HG03135 (cell line): ENCODE measurements at regions not wholly inside any gene's neighbourhood (a gene's known extent, or its start where the extent isn't known, plus 50 kb on each side); places are given as distances from the start of the nearest gene placed in this dataset.
"Not testable (repeated sequence)": the region's sequence is repeated elsewhere in the genome, so short reads cannot be mapped to it uniquely, and the experiment has no call there.

Source experiments
- ATAC-seq: cut with Tn5 transposase; IDR thresholded peaks from one replicate; pipeline ENCODE4 v1.9.1; 2021; ENCODE audit warnings: mild to moderate bottlenecking, moderate library complexity; ENCODE audit not compliant: unreplicated experiment

GRCh38 chr4:141518222-141518621 is 118.2 kb upstream of the IL15 start:
- ATAC-seq: no peak

GRCh38 chr4:141524116-141524515 is 112.3 kb upstream of the IL15 start:
- no peak for ATAC-seq

- ATAC-seq: no peak
Measured at GRCh38 chr4:141524841-141525240, 111.5 kb upstream of the IL15 start.

GRCh38 chr4:141530627-141531026 is 105.8 kb upstream of the IL15 start:
- ATAC-seq: no peak

GRCh38 chr4:141534985-141535384 is 101.4 kb upstream of the IL15 start:
- no peak for ATAC-seq

GRCh38 chr4:141538001-141538400 is 98.4 kb upstream of the IL15 start:
- ATAC-seq: no peak

GRCh38 chr4:141540643-141541042 is 95.7 kb upstream of the IL15 start:
- ATAC-seq: no peak

- no peak for ATAC-seq
Measured at GRCh38 chr4:141541851-141542250, 94.5 kb upstream of the IL15 start.

GRCh38 chr4:141543176-141543575 is 93.2 kb upstream of the IL15 start:
- no peak for ATAC-seq

- no peak for ATAC-seq
Measured at GRCh38 chr4:141543706-141544105, 92.7 kb upstream of the IL15 start.

GRCh38 chr4:141548791-141549190 is 87.6 kb upstream of the IL15 start:
- ATAC-seq: no peak

GRCh38 chr4:141560056-141560455 is 76.3 kb upstream of the IL15 start:
- ATAC-seq: no peak

GRCh38 chr4:141562649-141563048 is 73.7 kb upstream of the IL15 start:
- ATAC-seq: no peak

GRCh38 chr4:141563723-141564122 is 72.7 kb upstream of the IL15 start:
- ATAC-seq: no peak

- ATAC-seq: not testable (repeated sequence)
Measured at GRCh38 chr4:141564961-141565360, 71.4 kb upstream of the IL15 start.

- ATAC-seq: no peak
Measured at GRCh38 chr4:141565379-141566089, 70.8 kb upstream of the IL15 start.

GRCh38 chr4:141567326-141567915 is 69.0 kb upstream of the IL15 start:
- ATAC-seq: no peak

GRCh38 chr4:141569141-141569540 is 67.2 kb upstream of the IL15 start:
- ATAC-seq: no peak

GRCh38 chr4:141570290-141570689 is 66.1 kb upstream of the IL15 start:
- no peak for ATAC-seq

GRCh38 chr4:141571362-141571761 is 65.0 kb upstream of the IL15 start:
- no peak for ATAC-seq

GRCh38 chr4:141571793-141572192 is 64.6 kb upstream of the IL15 start:
- ATAC-seq: no peak

GRCh38 chr4:141573678-141574077 is 62.7 kb upstream of the IL15 start:
- ATAC-seq: no peak

GRCh38 chr4:141575884-141576283 is 60.5 kb upstream of the IL15 start:
- ATAC-seq: no peak
